SU-DHL-6 (cell line): ENCODE measurements at regions not wholly inside any gene's neighbourhood (a gene's known extent, or its start where the extent isn't known, plus 50 kb on each side); places are given as distances from the start of the nearest gene placed in this dataset.

Experiments used
- EZH2phosphoT487 ChIP-seq: fragments of 200-600 bp; sonication (generic), shearing (Covaris generic); conservative IDR thresholded peaks from 2 replicates; pipeline ENCODE4 v1.6.1; 2018; ENCODE audit warnings: mild to moderate bottlenecking, antibody characterized with exemption, low read length, moderate library complexity, mixed read lengths
- TF ChIP-seq, protein P1 (sequence below): fragments of 200-600 bp; sonication (generic); IDR thresholded peaks from one replicate; pipeline ENCODE4 v1.5.1; 2017; ENCODE audit warnings: antibody characterized with exemption, mild to moderate bottlenecking, low read length, moderate library complexity; ENCODE audit not compliant: insufficient read depth, poor library complexity, severe bottlenecking

DNA sequence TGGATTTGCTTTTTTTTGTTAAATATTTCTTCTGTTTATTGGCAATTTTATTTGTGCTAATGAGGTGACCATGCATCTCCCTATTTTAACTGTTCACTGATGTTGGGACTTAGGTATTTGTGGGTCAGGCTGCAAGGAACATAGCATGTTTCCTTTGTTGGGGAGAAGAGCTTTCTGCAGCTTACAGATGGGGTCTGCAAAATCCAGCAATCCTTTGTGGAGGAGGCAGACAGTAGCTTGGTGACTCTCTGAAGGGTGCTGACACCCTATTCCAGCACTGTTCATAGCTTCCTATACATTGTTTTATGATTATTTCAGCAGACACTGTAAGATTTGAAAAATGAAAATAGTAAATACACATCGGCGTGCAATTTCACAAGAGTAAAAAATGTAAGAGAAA lies 491.7 kb downstream of the RAPGEF2 start:
- TF ChIP-seq, protein P1, sequence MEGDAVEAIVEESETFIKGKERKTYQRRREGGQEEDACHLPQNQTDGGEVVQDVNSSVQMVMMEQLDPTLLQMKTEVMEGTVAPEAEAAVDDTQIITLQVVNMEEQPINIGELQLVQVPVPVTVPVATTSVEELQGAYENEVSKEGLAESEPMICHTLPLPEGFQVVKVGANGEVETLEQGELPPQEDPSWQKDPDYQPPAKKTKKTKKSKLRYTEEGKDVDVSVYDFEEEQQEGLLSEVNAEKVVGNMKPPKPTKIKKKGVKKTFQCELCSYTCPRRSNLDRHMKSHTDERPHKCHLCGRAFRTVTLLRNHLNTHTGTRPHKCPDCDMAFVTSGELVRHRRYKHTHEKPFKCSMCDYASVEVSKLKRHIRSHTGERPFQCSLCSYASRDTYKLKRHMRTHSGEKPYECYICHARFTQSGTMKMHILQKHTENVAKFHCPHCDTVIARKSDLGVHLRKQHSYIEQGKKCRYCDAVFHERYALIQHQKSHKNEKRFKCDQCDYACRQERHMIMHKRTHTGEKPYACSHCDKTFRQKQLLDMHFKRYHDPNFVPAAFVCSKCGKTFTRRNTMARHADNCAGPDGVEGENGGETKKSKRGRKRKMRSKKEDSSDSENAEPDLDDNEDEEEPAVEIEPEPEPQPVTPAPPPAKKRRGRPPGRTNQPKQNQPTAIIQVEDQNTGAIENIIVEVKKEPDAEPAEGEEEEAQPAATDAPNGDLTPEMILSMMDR = no peak
- no peak for TF ChIP-seq EZH2phosphoT487
